BE2C (cell line): ENCODE measurements at regions not wholly inside any gene's neighbourhood (a gene's known extent, or its start where the extent isn't known, plus 50 kb on each side); places are given as distances from the start of the nearest gene placed in this dataset.

Source experiments
- DNase-seq: peaks from one replicate; pipeline ENCODE4 v3.0.0-alpha.2; 2020
- H3K27me3 ChIP-seq: fragments of 250-450 bp; sonication (Bioruptor Pico); 2 replicates; pipeline ENCODE4 v1.5.1; 2020; ENCODE audit warnings: mild to moderate bottlenecking
- H3K36me3 ChIP-seq: fragments of 250-450 bp; sonication (Bioruptor Pico); 2 replicates; pipeline ENCODE4 v1.5.1; 2020; ENCODE audit warnings: mild to moderate bottlenecking
- H3K4me1 ChIP-seq: fragments of 250-450 bp; sonication (Bioruptor Pico); 2 replicates; pipeline ENCODE4 v1.5.1; 2020
- H3K4me3 ChIP-seq: 2 replicates; pipeline ENCODE4 v1.5.1; 2011; ENCODE audit warnings: low read depth, low read length
- H3K9me3 ChIP-seq: fragments of 250-450 bp; sonication (Bioruptor Pico); 2 replicates; pipeline ENCODE4 v1.5.1; 2020
- CTCF ChIP-seq: IDR thresholded peaks from 2 replicates; pipeline ENCODE4 v1.5.1; 2012; ENCODE audit warnings: mild to moderate bottlenecking, low read depth, low read length

GRCh38 chr2:167758292-167758691, 489.1 kb downstream of the STK39 start:
- Histone ChIP-seq H3K27me3 (no peaks in the 10 kb centered on the region), H3K9me3 (no peaks in the 10 kb centered on the region), H3K36me3 (no peaks in the 10 kb centered on the region), H3K4me3 (no peak overlapping the region), H3K4me1 (no peaks in the 10 kb centered on the region)
- TF ChIP-seq CTCF, result no peak
- no peak for DNase-seq

GRCh38 chr2:167756446-167756845, 490.9 kb downstream of the STK39 start:
- TF ChIP-seq CTCF, result no peak
- no peaks in the 10 kb centered on the region for H3K9me3 ChIP-seq
- no peaks in the 10 kb centered on the region for H3K27me3 ChIP-seq
- no peak overlapping the region for H3K4me3 ChIP-seq
- no peaks in the 10 kb centered on the region for H3K36me3 ChIP-seq
- H3K4me1 ChIP-seq, result no peaks in the 10 kb centered on the region
- no peak for DNase-seq

GRCh38 chr2:167753142-167753541, 494.3 kb downstream of the STK39 start:
- Histone ChIP-seq H3K4me1 (no peaks in the 10 kb centered on the region), H3K36me3 (no peaks in the 10 kb centered on the region), H3K9me3 (no peaks in the 10 kb centered on the region), H3K27me3 (no peaks in the 10 kb centered on the region), H3K4me3 (no peak overlapping the region)
- TF ChIP-seq CTCF, result no peak
- DNase-seq, result no peak

- DNase-seq, result no peak
- Histone ChIP-seq H3K4me1 (no peaks in the 10 kb centered on the region), H3K4me3 (no peak overlapping the region), H3K9me3 (no peaks in the 10 kb centered on the region), H3K36me3 (no peaks in the 10 kb centered on the region), H3K27me3 (no peaks in the 10 kb centered on the region)
- TF ChIP-seq CTCF, result no peak
These were observed 494.7 kb downstream of the STK39 start for GRCh38 chr2:167752734-167753133.

- no peak overlapping the region for H3K4me3 ChIP-seq
- no peak for TF ChIP-seq CTCF
- no peaks in the 10 kb centered on the region for H3K4me1 ChIP-seq
- no peak for DNase-seq
- no peaks in the 10 kb centered on the region for H3K36me3 ChIP-seq
- no peaks in the 10 kb centered on the region for H3K27me3 ChIP-seq
- no peaks in the 10 kb centered on the region for H3K9me3 ChIP-seq
These were observed 496.7 kb downstream of the STK39 start for GRCh38 chr2:167750675-167751074.

- Histone ChIP-seq H3K27me3 (no peaks in the 10 kb centered on the region), H3K9me3 (no peaks in the 10 kb centered on the region), H3K4me1 (no peaks in the 10 kb centered on the region), H3K4me3 (no peak overlapping the region), H3K36me3 (no peaks in the 10 kb centered on the region)
- no peak for DNase-seq
- TF ChIP-seq CTCF, result no peak
These were observed 497.7 kb downstream of the STK39 start for GRCh38 chr2:167749660-167750059.
